ENCODE measurements at regions not wholly inside any gene's neighbourhood (a gene's known extent, or its start where the extent isn't known, plus 50 kb on each side); places are given as distances from the start of the nearest gene placed in this dataset.
"Not testable (repeated sequence)": the region's sequence is repeated elsewhere in the genome, so short reads cannot be mapped to it uniquely, and the experiment has no call there.

GRCh38 chrX:111615227-111615626 is 65.7 kb upstream of the ALG13 start:
- Histone ChIP-seq H3K9ac (ENCODE audit: low read length) (no peak overlapping the region), H3K79me2 (ENCODE audit: control insufficient read depth, insufficient read depth, low read length) (no peaks in the 10 kb centered on the region), H4K8ac (ENCODE audit: low read depth, low read length) (no peak overlapping the region), H2AK5ac (ENCODE audit: low read length) (no peak overlapping the region), H3K36me3 (ENCODE audit: control insufficient read depth, insufficient read depth, low read length) (no peaks in the 10 kb centered on the region), H2BK120ac (ENCODE audit: low read depth, low read length) (no peak overlapping the region), H2BK5ac (ENCODE audit: low read length) (no peak overlapping the region), H3K56ac (ENCODE audit: low read length) (no peak overlapping the region), H3K4me3 (ENCODE audit: low read length) (no peak overlapping the region), H2BK15ac (replicated peaks; ENCODE audit: low read depth) (no peak overlapping the region), H3K23ac (ENCODE audit: low read length) (no peak overlapping the region), H4K5ac (ENCODE audit: low read length) (no peak overlapping the region), H3K4me1 (ENCODE audit: control insufficient read depth, low read depth, low read length) (no peaks in the 10 kb centered on the region), H3K4me2 (ENCODE audit: low read length) (no peak overlapping the region), H3K4ac (ENCODE audit: low read depth, low read length) (no peak overlapping the region), H3K18ac (ENCODE audit: low read length) (no peak overlapping the region), H3K79me1 (ENCODE audit: low read length) (no peaks in the 10 kb centered on the region), H3K27ac (ENCODE audit: low read depth, low read length) (no peak overlapping the region), H3K27me3 (ENCODE audit: insufficient read depth, low read length, poor library complexity) (no peaks in the 10 kb centered on the region)
- DNase-seq, result no peak
- WGBS (ENCODE audit: extremely low coverage, insufficient coverage, low lambda C conversion rate), result no CpG with 5 or more reads among the region's 7 CpGs

GRCh38 chrX:111616786-111617185 is 64.2 kb upstream of the ALG13 start:
- Histone ChIP-seq H2BK5ac (ENCODE audit: low read length) (no peak overlapping the region), H4K8ac (ENCODE audit: low read depth, low read length) (no peak overlapping the region), H3K23ac (ENCODE audit: low read length) (no peak overlapping the region), H2BK120ac (ENCODE audit: low read depth, low read length) (no peak overlapping the region), H3K4ac (ENCODE audit: low read depth, low read length) (no peak overlapping the region), H2BK15ac (replicated peaks; ENCODE audit: low read depth) (no peak overlapping the region), H3K4me3 (ENCODE audit: low read length) (no peak overlapping the region), H3K18ac (ENCODE audit: low read length) (no peak overlapping the region), H3K79me2 (ENCODE audit: control insufficient read depth, insufficient read depth, low read length) (no peaks in the 10 kb centered on the region), H2AK5ac (ENCODE audit: low read length) (no peak overlapping the region), H3K9ac (ENCODE audit: low read length) (no peak overlapping the region), H3K56ac (ENCODE audit: low read length) (no peak overlapping the region), H3K79me1 (ENCODE audit: low read length) (no peaks in the 10 kb centered on the region), H3K27ac (ENCODE audit: low read depth, low read length) (no peak overlapping the region), H3K4me1 (ENCODE audit: control insufficient read depth, low read depth, low read length) (no peaks in the 10 kb centered on the region), H3K4me2 (ENCODE audit: low read length) (no peak overlapping the region), H3K36me3 (ENCODE audit: control insufficient read depth, insufficient read depth, low read length) (no peaks in the 10 kb centered on the region), H3K27me3 (ENCODE audit: insufficient read depth, low read length, poor library complexity) (no peaks in the 10 kb centered on the region), H4K5ac (ENCODE audit: low read length) (no peak overlapping the region)
- no peak for DNase-seq

- H3K4me3 ChIP-seq (ENCODE audit: low read length); H3K79me1 ChIP-seq (ENCODE audit: low read length); H3K27ac ChIP-seq (ENCODE audit: low read depth, low read length); H3K79me2 ChIP-seq (ENCODE audit: control insufficient read depth, insufficient read depth, low read length); H2BK120ac ChIP-seq (ENCODE audit: low read depth, low read length); H3K4me1 ChIP-seq (ENCODE audit: control insufficient read depth, low read depth, low read length); H2AK5ac ChIP-seq (ENCODE audit: low read length); H3K23ac ChIP-seq (ENCODE audit: low read length); H4K8ac ChIP-seq (ENCODE audit: low read depth, low read length); H3K18ac ChIP-seq (ENCODE audit: low read length); H3K27me3 ChIP-seq (ENCODE audit: insufficient read depth, low read length, poor library complexity); H2BK15ac ChIP-seq (replicated peaks; ENCODE audit: low read depth); DNase-seq; H3K36me3 ChIP-seq (ENCODE audit: control insufficient read depth, insufficient read depth, low read length); H3K4me2 ChIP-seq (ENCODE audit: low read length); H4K5ac ChIP-seq (ENCODE audit: low read length); H3K9ac ChIP-seq (ENCODE audit: low read length); H3K4ac ChIP-seq (ENCODE audit: low read depth, low read length); H3K56ac ChIP-seq (ENCODE audit: low read length); H2BK5ac ChIP-seq (ENCODE audit: low read length): not testable (repeated sequence)
- no CpG with 5 or more reads among the region's 11 CpGs for WGBS (ENCODE audit: extremely low coverage, insufficient coverage, low lambda C conversion rate)
Measured at GRCh38 chrX:111620084-111620483, 60.9 kb upstream of the ALG13 start.

- Histone ChIP-seq H3K79me1 (ENCODE audit: low read length) (no peaks in the 10 kb centered on the region), H3K79me2 (ENCODE audit: control insufficient read depth, insufficient read depth, low read length) (no peaks in the 10 kb centered on the region), H3K56ac (ENCODE audit: low read length) (no peak overlapping the region), H3K18ac (ENCODE audit: low read length) (no peak overlapping the region), H2BK120ac (ENCODE audit: low read depth, low read length) (no peak overlapping the region), H3K4me1 (ENCODE audit: control insufficient read depth, low read depth, low read length) (no peaks in the 10 kb centered on the region), H2BK5ac (ENCODE audit: low read length) (no peak overlapping the region), H4K5ac (ENCODE audit: low read length) (no peak overlapping the region), H3K4ac (ENCODE audit: low read depth, low read length) (no peak overlapping the region), H3K27me3 (ENCODE audit: insufficient read depth, low read length, poor library complexity) (no peaks in the 10 kb centered on the region), H3K9ac (ENCODE audit: low read length) (no peak overlapping the region), H2BK15ac (replicated peaks; ENCODE audit: low read depth) (no peak overlapping the region), H3K27ac (ENCODE audit: low read depth, low read length) (no peak overlapping the region), H3K23ac (ENCODE audit: low read length) (no peak overlapping the region), H4K8ac (ENCODE audit: low read depth, low read length) (no peak overlapping the region), H3K36me3 (ENCODE audit: control insufficient read depth, insufficient read depth, low read length) (no peaks in the 10 kb centered on the region), H3K4me3 (ENCODE audit: low read length) (no peak overlapping the region), H3K4me2 (ENCODE audit: low read length) (no peak overlapping the region), H2AK5ac (ENCODE audit: low read length) (no peak overlapping the region)
- DNase-seq, result no peak
- WGBS (ENCODE audit: extremely low coverage, insufficient coverage, low lambda C conversion rate), result no CpG with 5 or more reads among the region's 24 CpGs
Measured at GRCh38 chrX:111624169-111624568, 56.8 kb upstream of the ALG13 start.

GRCh38 chrX:111627256-111627655 is 53.7 kb upstream of the ALG13 start:
- H4K8ac ChIP-seq (ENCODE audit: low read depth, low read length); H3K27me3 ChIP-seq (ENCODE audit: insufficient read depth, low read length, poor library complexity); H3K56ac ChIP-seq (ENCODE audit: low read length); H3K4me2 ChIP-seq (ENCODE audit: low read length); H3K4me1 ChIP-seq (ENCODE audit: control insufficient read depth, low read depth, low read length); H3K27ac ChIP-seq (ENCODE audit: low read depth, low read length); H3K36me3 ChIP-seq (ENCODE audit: control insufficient read depth, insufficient read depth, low read length); H3K4me3 ChIP-seq (ENCODE audit: low read length); H2BK15ac ChIP-seq (replicated peaks; ENCODE audit: low read depth); H3K79me1 ChIP-seq (ENCODE audit: low read length); H2AK5ac ChIP-seq (ENCODE audit: low read length); H2BK120ac ChIP-seq (ENCODE audit: low read depth, low read length); H4K5ac ChIP-seq (ENCODE audit: low read length); H3K23ac ChIP-seq (ENCODE audit: low read length); H2BK5ac ChIP-seq (ENCODE audit: low read length); H3K9ac ChIP-seq (ENCODE audit: low read length); H3K79me2 ChIP-seq (ENCODE audit: control insufficient read depth, insufficient read depth, low read length); H3K4ac ChIP-seq (ENCODE audit: low read depth, low read length); DNase-seq; H3K18ac ChIP-seq (ENCODE audit: low read length): not testable (repeated sequence)
- no CpG with 5 or more reads among the region's 2 CpGs for WGBS (ENCODE audit: extremely low coverage, insufficient coverage, low lambda C conversion rate)

All from mesendoderm (in vitro differentiated cells).